ENCODE measurements at regions not wholly inside any gene's neighbourhood (a gene's known extent, or its start where the extent isn't known, plus 50 kb on each side); places are given as distances from the start of the nearest gene placed in this dataset.

GRCh38 chr5:82405161-82405560 lies 127.0 kb upstream of the RPS23 start:
- TF ChIP-seq, protein P1, sequence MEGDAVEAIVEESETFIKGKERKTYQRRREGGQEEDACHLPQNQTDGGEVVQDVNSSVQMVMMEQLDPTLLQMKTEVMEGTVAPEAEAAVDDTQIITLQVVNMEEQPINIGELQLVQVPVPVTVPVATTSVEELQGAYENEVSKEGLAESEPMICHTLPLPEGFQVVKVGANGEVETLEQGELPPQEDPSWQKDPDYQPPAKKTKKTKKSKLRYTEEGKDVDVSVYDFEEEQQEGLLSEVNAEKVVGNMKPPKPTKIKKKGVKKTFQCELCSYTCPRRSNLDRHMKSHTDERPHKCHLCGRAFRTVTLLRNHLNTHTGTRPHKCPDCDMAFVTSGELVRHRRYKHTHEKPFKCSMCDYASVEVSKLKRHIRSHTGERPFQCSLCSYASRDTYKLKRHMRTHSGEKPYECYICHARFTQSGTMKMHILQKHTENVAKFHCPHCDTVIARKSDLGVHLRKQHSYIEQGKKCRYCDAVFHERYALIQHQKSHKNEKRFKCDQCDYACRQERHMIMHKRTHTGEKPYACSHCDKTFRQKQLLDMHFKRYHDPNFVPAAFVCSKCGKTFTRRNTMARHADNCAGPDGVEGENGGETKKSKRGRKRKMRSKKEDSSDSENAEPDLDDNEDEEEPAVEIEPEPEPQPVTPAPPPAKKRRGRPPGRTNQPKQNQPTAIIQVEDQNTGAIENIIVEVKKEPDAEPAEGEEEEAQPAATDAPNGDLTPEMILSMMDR (IDR thresholded peaks at IDR 0.05; ENCODE audit: insufficient read depth, low read length), result no peak
- TF ChIP-seq GABPA (IDR thresholded peaks at IDR 0.05; ENCODE audit: low read depth), result no peak
- no peak for TF ChIP-seq SPI1 (IDR thresholded peaks at IDR 0.05; ENCODE audit: borderline replicate concordance, low read depth)
- H3K4me3 ChIP-seq (replicated peaks; ENCODE audit: insufficient read depth, low read length), result no peak overlapping the region
- H3K27ac ChIP-seq (replicated peaks), result no peak overlapping the region
- H3K27me3 ChIP-seq (ENCODE audit: insufficient read depth, poor library complexity, severe bottlenecking), result no peaks in the 10 kb centered on the region
- DNase-seq (ENCODE audit: low read depth in 1 of 2, low spot score in 1 of 2), result no peak

- DNase-seq (ENCODE audit: low read depth in 1 of 2, low spot score in 1 of 2), result no peak
- Histone ChIP-seq H3K4me3 (replicated peaks; ENCODE audit: insufficient read depth, low read length) (no peak overlapping the region), H3K27ac (replicated peaks) (no peak overlapping the region), H3K27me3 (ENCODE audit: insufficient read depth, poor library complexity, severe bottlenecking) (no peaks in the 10 kb centered on the region)
- TF ChIP-seq, protein P1 (IDR thresholded peaks at IDR 0.05; ENCODE audit: insufficient read depth, low read length), result no peak
- TF ChIP-seq GABPA (IDR thresholded peaks at IDR 0.05; ENCODE audit: low read depth) (no peak), SPI1 (IDR thresholded peaks at IDR 0.05; ENCODE audit: borderline replicate concordance, low read depth) (no peak), POLR2AphosphoS5 (IDR thresholded peaks at IDR 0.05; ENCODE audit: low read depth) (no peak)
- TF ChIP-seq, protein P2, sequence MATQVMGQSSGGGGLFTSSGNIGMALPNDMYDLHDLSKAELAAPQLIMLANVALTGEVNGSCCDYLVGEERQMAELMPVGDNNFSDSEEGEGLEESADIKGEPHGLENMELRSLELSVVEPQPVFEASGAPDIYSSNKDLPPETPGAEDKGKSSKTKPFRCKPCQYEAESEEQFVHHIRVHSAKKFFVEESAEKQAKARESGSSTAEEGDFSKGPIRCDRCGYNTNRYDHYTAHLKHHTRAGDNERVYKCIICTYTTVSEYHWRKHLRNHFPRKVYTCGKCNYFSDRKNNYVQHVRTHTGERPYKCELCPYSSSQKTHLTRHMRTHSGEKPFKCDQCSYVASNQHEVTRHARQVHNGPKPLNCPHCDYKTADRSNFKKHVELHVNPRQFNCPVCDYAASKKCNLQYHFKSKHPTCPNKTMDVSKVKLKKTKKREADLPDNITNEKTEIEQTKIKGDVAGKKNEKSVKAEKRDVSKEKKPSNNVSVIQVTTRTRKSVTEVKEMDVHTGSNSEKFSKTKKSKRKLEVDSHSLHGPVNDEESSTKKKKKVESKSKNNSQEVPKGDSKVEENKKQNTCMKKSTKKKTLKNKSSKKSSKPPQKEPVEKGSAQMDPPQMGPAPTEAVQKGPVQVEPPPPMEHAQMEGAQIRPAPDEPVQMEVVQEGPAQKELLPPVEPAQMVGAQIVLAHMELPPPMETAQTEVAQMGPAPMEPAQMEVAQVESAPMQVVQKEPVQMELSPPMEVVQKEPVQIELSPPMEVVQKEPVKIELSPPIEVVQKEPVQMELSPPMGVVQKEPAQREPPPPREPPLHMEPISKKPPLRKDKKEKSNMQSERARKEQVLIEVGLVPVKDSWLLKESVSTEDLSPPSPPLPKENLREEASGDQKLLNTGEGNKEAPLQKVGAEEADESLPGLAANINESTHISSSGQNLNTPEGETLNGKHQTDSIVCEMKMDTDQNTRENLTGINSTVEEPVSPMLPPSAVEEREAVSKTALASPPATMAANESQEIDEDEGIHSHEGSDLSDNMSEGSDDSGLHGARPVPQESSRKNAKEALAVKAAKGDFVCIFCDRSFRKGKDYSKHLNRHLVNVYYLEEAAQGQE (IDR thresholded peaks at IDR 0.05; ENCODE audit: insufficient replicate concordance, low read depth), result no peak
Observed at GRCh38 chr5:82404382-82404945, 126.3 kb upstream of the RPS23 start.

- no peak overlapping the region for H3K4me3 ChIP-seq (replicated peaks; ENCODE audit: insufficient read depth, low read length)
- H3K27me3 ChIP-seq (ENCODE audit: insufficient read depth, poor library complexity, severe bottlenecking), result no peaks in the 10 kb centered on the region
- TF ChIP-seq, protein P1 (IDR thresholded peaks at IDR 0.05; ENCODE audit: insufficient read depth, low read length), result no peak
- TF ChIP-seq SPI1 (IDR thresholded peaks at IDR 0.05; ENCODE audit: borderline replicate concordance, low read depth), result no peak
- TF ChIP-seq, protein P2 (IDR thresholded peaks at IDR 0.05; ENCODE audit: insufficient replicate concordance, low read depth), result no peak
- TF ChIP-seq POLR2AphosphoS5 (IDR thresholded peaks at IDR 0.05; ENCODE audit: low read depth), result no peak
- TF ChIP-seq GABPA (IDR thresholded peaks at IDR 0.05; ENCODE audit: low read depth), result no peak
- no peak overlapping the region for H3K27ac ChIP-seq (replicated peaks)
- no peak for DNase-seq (ENCODE audit: low read depth in 1 of 2, low spot score in 1 of 2)
Observed at GRCh38 chr5:82403724-82404123, 125.6 kb upstream of the RPS23 start.

- no peak for DNase-seq (ENCODE audit: low read depth in 1 of 2, low spot score in 1 of 2)
- TF ChIP-seq SPI1 (IDR thresholded peaks at IDR 0.05; ENCODE audit: borderline replicate concordance, low read depth), result no peak
- TF ChIP-seq, protein P1 (IDR thresholded peaks at IDR 0.05; ENCODE audit: insufficient read depth, low read length), result no peak
- no peak for TF ChIP-seq GABPA (IDR thresholded peaks at IDR 0.05; ENCODE audit: low read depth)
- TF ChIP-seq, protein P2 (IDR thresholded peaks at IDR 0.05; ENCODE audit: insufficient replicate concordance, low read depth), result no peak
- TF ChIP-seq POLR2AphosphoS5 (IDR thresholded peaks at IDR 0.05; ENCODE audit: low read depth), result no peak
- H3K4me3 ChIP-seq (replicated peaks; ENCODE audit: insufficient read depth, low read length), result no peak overlapping the region
- no peak overlapping the region for H3K27ac ChIP-seq (replicated peaks)
- no peaks in the 10 kb centered on the region for H3K27me3 ChIP-seq (ENCODE audit: insufficient read depth, poor library complexity, severe bottlenecking)
Observed at GRCh38 chr5:82403026-82403425, 124.9 kb upstream of the RPS23 start.

Measured in HL-60 (cell line).